Epithelial cell of esophagus (primary cell): ENCODE measurements at regions not wholly inside any gene's neighbourhood (a gene's known extent, or its start where the extent isn't known, plus 50 kb on each side); places are given as distances from the start of the nearest gene placed in this dataset.
"Not testable (repeated sequence)": the region's sequence is repeated elsewhere in the genome, so short reads cannot be mapped to it uniquely, and the experiment has no call there.

Experiments
- DNase-seq: peaks from one replicate; pipeline ENCODE4 v3.0.0; 2010; ENCODE audit warnings: low read depth
- H3K4me3 ChIP-seq: 2 replicates; pipeline ENCODE4 v1.5.1; 2011; ENCODE audit warnings: mild to moderate bottlenecking, low read length, control low read depth
- CTCF ChIP-seq: IDR thresholded peaks from 2 replicates; pipeline ENCODE4 v1.5.1; 2011; ENCODE audit warnings: low read depth, mild to moderate bottlenecking, low read length, control low read depth, inconsistent platforms; ENCODE audit not compliant: insufficient read depth; ENCODE audit errors: missing control alignments

- no peak overlapping the region for H3K4me3 ChIP-seq
- peak; percentile 36 for TF ChIP-seq CTCF
- DNase-seq = peak; percentile 42
These were observed 242.6 kb upstream of the CXADR start for GRCh38 chr21:17270229-17270628.

GRCh38 chr21:17279663-17280062 lies 233.2 kb upstream of the CXADR start:
- TF ChIP-seq CTCF = no peak
- no peak overlapping the region for H3K4me3 ChIP-seq
- DNase-seq = no peak

GRCh38 chr21:17293016-17293562 lies 219.8 kb upstream of the CXADR start:
- not testable (repeated sequence) for DNase-seq, H3K4me3 ChIP-seq

- TF ChIP-seq CTCF = no peak
- no peak for DNase-seq
- H3K4me3 ChIP-seq = no peak overlapping the region
These were observed 216.8 kb upstream of the CXADR start for GRCh38 chr21:17295997-17296396.

- DNase-seq, H3K4me3 ChIP-seq: not testable (repeated sequence)
These were observed 213.3 kb upstream of the CXADR start for GRCh38 chr21:17299576-17299975.

GRCh38 chr21:17327715-17328114 lies 185.1 kb upstream of the CXADR start:
- H3K4me3 ChIP-seq = not testable (repeated sequence)

GRCh38 chr21:17334484-17334883 lies 178.4 kb upstream of the CXADR start:
- DNase-seq = no peak
- no peak for TF ChIP-seq CTCF
- H3K4me3 ChIP-seq = no peak overlapping the region

More at GRCh38 chr21:17327715-17328114, 185.1 kb upstream of the CXADR start:
- not testable (repeated sequence) for DNase-seq

GRCh38 chr21:17340081-17340480 lies 172.8 kb upstream of the CXADR start:
- no peak for TF ChIP-seq CTCF
- H3K4me3 ChIP-seq = no peak overlapping the region
- peak; percentile 65 for DNase-seq

GRCh38 chr21:17343055-17343454 lies 169.8 kb upstream of the CXADR start:
- DNase-seq = peak; percentile 39
- H3K4me3 ChIP-seq = no peak overlapping the region
- no peak for TF ChIP-seq CTCF
